ENCODE measurements at regions not wholly inside any gene's neighbourhood (a gene's known extent, or its start where the extent isn't known, plus 50 kb on each side); places are given as distances from the start of the nearest gene placed in this dataset.
"Not testable (repeated sequence)": the region's sequence is repeated elsewhere in the genome, so short reads cannot be mapped to it uniquely, and the experiment has no call there.

GRCh38 chr3:175940243-175940642 is 1081.1 kb downstream of the NAALADL2 start:
- H3K9me3 Mint-ChIP-seq (ENCODE audit: low read depth) = peaks cover 35% of the 10 kb centered on the region
- no peaks in the 10 kb centered on the region for H3K36me3 Mint-ChIP-seq (ENCODE audit: low read depth)
- H3K27ac Mint-ChIP-seq = no peak overlapping the region
- ChIA-PET CTCF (interaction anchor here (0.7 kb wide), 1 partner anchor 474 kb away, joined by 3 read pairs; no protein-coding TSS in a partner anchor), POLR2A (no interaction called here)
- no peak for DNase-seq
- ATAC-seq = no peak
- H3K27me3 Mint-ChIP-seq = no peaks in the 10 kb centered on the region
- H3K4me3 Mint-ChIP-seq = no peak overlapping the region
- intact Hi-C loops (cut with DNase I, micrococcal nuclease) = no loop called here
- H3K4me1 Mint-ChIP-seq = no peaks in the 10 kb centered on the region

GRCh38 chr3:175937367-175937766 is 1078.2 kb downstream of the NAALADL2 start:
- H3K27me3 Mint-ChIP-seq = not testable (repeated sequence)

GRCh38 chr3:175932586-175932985 is 1073.5 kb downstream of the NAALADL2 start:
- no peaks in the 10 kb centered on the region for H3K27me3 Mint-ChIP-seq
- H3K9me3 Mint-ChIP-seq (ENCODE audit: low read depth) = peaks cover 17% of the 10 kb centered on the region
- intact Hi-C loops (cut with DNase I, micrococcal nuclease) = no loop called here
- ChIA-PET POLR2A (no interaction called here), CTCF (no interaction called here)
- H3K4me1 Mint-ChIP-seq = no peaks in the 10 kb centered on the region
- DNase-seq (no peak), ATAC-seq (no peak)
- no peaks in the 10 kb centered on the region for H3K36me3 Mint-ChIP-seq (ENCODE audit: low read depth)
- H3K4me3 Mint-ChIP-seq = no peak overlapping the region
- no peak overlapping the region for H3K27ac Mint-ChIP-seq

More at GRCh38 chr3:175937367-175937766, 1078.2 kb downstream of the NAALADL2 start:
- H3K36me3 Mint-ChIP-seq (ENCODE audit: low read depth); POLR2A ChIA-PET; ATAC-seq; intact Hi-C loops (cut with DNase I, micrococcal nuclease); H3K4me3 Mint-ChIP-seq; H3K4me1 Mint-ChIP-seq; DNase-seq; H3K27ac Mint-ChIP-seq; CTCF ChIA-PET: not testable (repeated sequence)
- H3K9me3 Mint-ChIP-seq (ENCODE audit: low read depth) = peaks cover 33% of the 10 kb centered on the region

GRCh38 chr3:175919133-175919532 is 1060.0 kb downstream of the NAALADL2 start:
- ChIA-PET POLR2A (no interaction called here), CTCF (interaction anchor here (0.5 kb wide), 1 partner anchor 593 kb away, joined by 3 read pairs; no protein-coding TSS in a partner anchor)
- Mint-ChIP-seq H3K4me3 (no peak overlapping the region), H3K4me1 (no peaks in the 10 kb centered on the region), H3K27ac (no peak overlapping the region), H3K27me3 (no peaks in the 10 kb centered on the region), H3K36me3 (ENCODE audit: low read depth) (no peaks in the 10 kb centered on the region), H3K9me3 (ENCODE audit: low read depth) (peaks cover 14% of the 10 kb centered on the region)
- ATAC-seq (no peak), DNase-seq (no peak)
- intact Hi-C loops (cut with DNase I, micrococcal nuclease) = no loop called here

- Mint-ChIP-seq H3K27ac (no peak overlapping the region), H3K4me1 (no peaks in the 10 kb centered on the region), H3K9me3 (ENCODE audit: low read depth) (peaks cover 15% of the 10 kb centered on the region), H3K36me3 (ENCODE audit: low read depth) (no peaks in the 10 kb centered on the region), H3K4me3 (no peak overlapping the region), H3K27me3 (no peaks in the 10 kb centered on the region)
- ChIA-PET CTCF (no interaction called here), POLR2A (no interaction called here)
- DNase-seq (no peak), ATAC-seq (no peak)
- intact Hi-C loops (cut with DNase I, micrococcal nuclease) = no loop called here
These were observed 1057.2 kb downstream of the NAALADL2 start for GRCh38 chr3:175916191-175916934.

GRCh38 chr3:175914785-175915184 is 1055.7 kb downstream of the NAALADL2 start:
- intact Hi-C loops (cut with DNase I, micrococcal nuclease) = no loop called here
- Mint-ChIP-seq H3K27me3 (no peaks in the 10 kb centered on the region), H3K27ac (no peak overlapping the region), H3K4me3 (no peak overlapping the region), H3K36me3 (ENCODE audit: low read depth) (no peaks in the 10 kb centered on the region), H3K9me3 (ENCODE audit: low read depth) (peaks cover 11% of the 10 kb centered on the region), H3K4me1 (no peaks in the 10 kb centered on the region)
- ChIA-PET POLR2A (no interaction called here), CTCF (no interaction called here)
- DNase-seq (no peak), ATAC-seq (no peak)

- POLR2A ChIA-PET = no interaction called here
- CTCF ChIA-PET = no interaction called here
These were observed 1054.2 kb downstream of the NAALADL2 start for GRCh38 chr3:175913286-175913685.

GRCh38 chr3:175911937-175912336 is 1052.8 kb downstream of the NAALADL2 start:
- ATAC-seq = no peak
- ChIA-PET CTCF (no interaction called here), POLR2A (no interaction called here)
- no peak for DNase-seq
- no peak overlapping the region for H3K4me3 Mint-ChIP-seq
- H3K9me3 Mint-ChIP-seq (ENCODE audit: low read depth) = peaks cover 5% of the 10 kb centered on the region
- no peaks in the 10 kb centered on the region for H3K27me3 Mint-ChIP-seq
- no peak overlapping the region for H3K27ac Mint-ChIP-seq
- intact Hi-C loops (cut with DNase I, micrococcal nuclease) = no loop called here
- no peaks in the 10 kb centered on the region for H3K4me1 Mint-ChIP-seq
- H3K36me3 Mint-ChIP-seq (ENCODE audit: low read depth) = no peaks in the 10 kb centered on the region

More at GRCh38 chr3:175913286-175913685, 1054.2 kb downstream of the NAALADL2 start:
- Mint-ChIP-seq H3K36me3 (ENCODE audit: low read depth) (no peaks in the 10 kb centered on the region), H3K9me3 (ENCODE audit: low read depth) (peaks cover 4% of the 10 kb centered on the region), H3K4me3 (no peak overlapping the region), H3K4me1 (no peaks in the 10 kb centered on the region), H3K27me3 (no peaks in the 10 kb centered on the region), H3K27ac (no peak overlapping the region)
- intact Hi-C loops (cut with DNase I, micrococcal nuclease) = no loop called here
- ATAC-seq (no peak), DNase-seq (no peak)

GRCh38 chr3:175902226-175902625 is 1043.1 kb downstream of the NAALADL2 start:
- Mint-ChIP-seq H3K27ac (no peak overlapping the region), H3K4me1 (no peaks in the 10 kb centered on the region), H3K4me3 (no peak overlapping the region), H3K27me3 (no peaks in the 10 kb centered on the region), H3K36me3 (ENCODE audit: low read depth) (no peaks in the 10 kb centered on the region), H3K9me3 (ENCODE audit: low read depth) (peaks cover 8% of the 10 kb centered on the region)
- CTCF ChIA-PET = no interaction called here
- DNase-seq (no peak), ATAC-seq (no peak)
- POLR2A ChIA-PET = no interaction called here
- intact Hi-C loops (cut with DNase I, micrococcal nuclease) = no loop called here

GRCh38 chr3:175898194-175898593 is 1039.1 kb downstream of the NAALADL2 start:
- no peaks in the 10 kb centered on the region for H3K4me1 Mint-ChIP-seq
- ChIA-PET CTCF (no interaction called here), POLR2A (interaction anchor here (0.5 kb wide), 1 partner anchor 571 kb away, joined by 4 read pairs; no protein-coding TSS in a partner anchor)
- no peak overlapping the region for H3K27ac Mint-ChIP-seq
- DNase-seq = no peak
- H3K36me3 Mint-ChIP-seq (ENCODE audit: low read depth) = no peaks in the 10 kb centered on the region
- intact Hi-C loops (cut with DNase I, micrococcal nuclease) = no loop called here
- ATAC-seq = no peak
- H3K9me3 Mint-ChIP-seq (ENCODE audit: low read depth) = no peaks in the 10 kb centered on the region
- H3K27me3 Mint-ChIP-seq = no peaks in the 10 kb centered on the region
- no peak overlapping the region for H3K4me3 Mint-ChIP-seq

- intact Hi-C loops (cut with DNase I, micrococcal nuclease) = no loop called here
- Mint-ChIP-seq H3K4me3 (no peak overlapping the region), H3K27me3 (no peaks in the 10 kb centered on the region), H3K4me1 (no peaks in the 10 kb centered on the region), H3K9me3 (ENCODE audit: low read depth) (peaks cover 2% of the 10 kb centered on the region), H3K36me3 (ENCODE audit: low read depth) (no peaks in the 10 kb centered on the region), H3K27ac (no peak overlapping the region)
- ChIA-PET POLR2A (no interaction called here), CTCF (no interaction called here)
- no peak for ATAC-seq
- DNase-seq = no peak
These were observed 1037.5 kb downstream of the NAALADL2 start for GRCh38 chr3:175896655-175897054.

- ChIA-PET CTCF (no interaction called here), POLR2A (no interaction called here)
- DNase-seq (no peak), ATAC-seq (no peak)
- intact Hi-C loops (cut with DNase I, micrococcal nuclease) = no loop called here
- Mint-ChIP-seq H3K4me1 (no peaks in the 10 kb centered on the region), H3K9me3 (ENCODE audit: low read depth) (peaks cover 2% of the 10 kb centered on the region), H3K27me3 (no peaks in the 10 kb centered on the region), H3K36me3 (ENCODE audit: low read depth) (no peaks in the 10 kb centered on the region), H3K27ac (no peak overlapping the region), H3K4me3 (no peak overlapping the region)
These were observed 1036.6 kb downstream of the NAALADL2 start for GRCh38 chr3:175895731-175896130.

Data from activated CD4-positive, alpha-beta T cell treated with anti-CD3 and anti-CD28 coated beads for 36 hours (primary cell).